ENCODE measurements at regions not wholly inside any gene's neighbourhood (a gene's known extent, or its start where the extent isn't known, plus 50 kb on each side); places are given as distances from the start of the nearest gene placed in this dataset.
"Not testable (repeated sequence)": the region's sequence is repeated elsewhere in the genome, so short reads cannot be mapped to it uniquely, and the experiment has no call there.

- TF ChIP-seq, protein P1, sequence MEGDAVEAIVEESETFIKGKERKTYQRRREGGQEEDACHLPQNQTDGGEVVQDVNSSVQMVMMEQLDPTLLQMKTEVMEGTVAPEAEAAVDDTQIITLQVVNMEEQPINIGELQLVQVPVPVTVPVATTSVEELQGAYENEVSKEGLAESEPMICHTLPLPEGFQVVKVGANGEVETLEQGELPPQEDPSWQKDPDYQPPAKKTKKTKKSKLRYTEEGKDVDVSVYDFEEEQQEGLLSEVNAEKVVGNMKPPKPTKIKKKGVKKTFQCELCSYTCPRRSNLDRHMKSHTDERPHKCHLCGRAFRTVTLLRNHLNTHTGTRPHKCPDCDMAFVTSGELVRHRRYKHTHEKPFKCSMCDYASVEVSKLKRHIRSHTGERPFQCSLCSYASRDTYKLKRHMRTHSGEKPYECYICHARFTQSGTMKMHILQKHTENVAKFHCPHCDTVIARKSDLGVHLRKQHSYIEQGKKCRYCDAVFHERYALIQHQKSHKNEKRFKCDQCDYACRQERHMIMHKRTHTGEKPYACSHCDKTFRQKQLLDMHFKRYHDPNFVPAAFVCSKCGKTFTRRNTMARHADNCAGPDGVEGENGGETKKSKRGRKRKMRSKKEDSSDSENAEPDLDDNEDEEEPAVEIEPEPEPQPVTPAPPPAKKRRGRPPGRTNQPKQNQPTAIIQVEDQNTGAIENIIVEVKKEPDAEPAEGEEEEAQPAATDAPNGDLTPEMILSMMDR (IDR thresholded peaks at IDR 0.05): no peak
- Mint-ChIP-seq H3K9me3 (peaks cover 11% of the 10 kb centered on the region), H3K4me3 (no peak overlapping the region), H3K36me3 (ENCODE audit: low read depth) (no peaks in the 10 kb centered on the region), H3K27me3 (no peaks in the 10 kb centered on the region), H3K4me1 (ENCODE audit: low read depth) (no peaks in the 10 kb centered on the region), H3K27ac (no peak overlapping the region)
- DNase-seq: no peak
- ChIA-PET CTCF (no interaction called here), POLR2A (no interaction called here)
- intact Hi-C loops (cut with micrococcal nuclease): no loop called here
- no peak for ATAC-seq
These were observed 156.1 kb upstream of the IRS4 start for GRCh38 chrX:108892501-108892900.

DNA sequence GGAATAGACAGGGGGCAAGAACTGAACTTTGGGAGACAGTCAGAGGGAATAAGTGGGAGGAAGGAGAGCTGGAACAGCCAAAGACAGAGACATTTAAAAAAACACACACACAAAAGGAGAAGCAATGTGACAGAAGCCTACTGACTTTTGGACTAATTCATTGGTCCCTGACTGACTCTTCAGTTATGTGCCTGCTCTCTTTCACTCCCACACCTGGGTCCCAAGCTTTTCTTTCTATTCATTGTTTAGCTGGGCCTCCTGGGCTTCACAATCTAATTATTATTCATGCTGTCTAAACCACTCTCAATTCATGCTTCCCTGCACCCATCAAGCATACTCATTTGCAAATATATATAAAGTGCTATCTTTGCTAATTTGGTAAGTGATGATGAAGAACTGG, 139.2 kb upstream of the IRS4 start:
- H3K27me3 Mint-ChIP-seq: no peaks in the 10 kb centered on the region
- peaks cover 6% of the 10 kb centered on the region for H3K9me3 Mint-ChIP-seq
- DNase-seq (no peak), ATAC-seq (no peak)
- CTCF ChIA-PET: no interaction called here
- intact Hi-C loops (cut with micrococcal nuclease): no loop called here
- H3K27ac Mint-ChIP-seq: no peak overlapping the region
- TF ChIP-seq, protein P1 (IDR thresholded peaks at IDR 0.05): no peak
- H3K4me1 Mint-ChIP-seq (ENCODE audit: low read depth): no peaks in the 10 kb centered on the region
- H3K36me3 Mint-ChIP-seq (ENCODE audit: low read depth): no peaks in the 10 kb centered on the region
- H3K4me3 Mint-ChIP-seq: no peak overlapping the region
- POLR2A ChIA-PET: no interaction called here

DNA sequence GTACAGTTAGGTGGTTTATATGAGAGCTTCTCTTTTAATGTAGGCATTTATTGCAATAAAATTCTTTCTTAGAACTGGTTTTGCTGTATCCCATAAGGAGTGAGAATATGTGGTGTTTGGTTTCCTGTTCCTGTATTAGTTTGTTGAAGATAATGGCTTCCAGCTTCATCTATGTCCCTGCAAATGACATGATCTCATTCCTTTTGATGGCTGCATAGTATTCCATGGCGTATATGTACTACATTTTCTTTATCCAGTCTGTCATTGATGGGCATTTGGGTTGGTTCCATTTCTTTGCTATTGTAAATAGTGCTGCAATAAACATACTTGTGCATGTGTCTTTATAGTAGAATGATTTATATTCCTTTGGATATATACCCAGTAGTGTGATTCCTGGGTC, 106.7 kb upstream of the IRS4 start:
- H3K27ac Mint-ChIP-seq; POLR2A ChIA-PET; H3K27me3 Mint-ChIP-seq; intact Hi-C loops (cut with micrococcal nuclease); H3K4me1 Mint-ChIP-seq (ENCODE audit: low read depth); DNase-seq; ATAC-seq; H3K36me3 Mint-ChIP-seq (ENCODE audit: low read depth); H3K4me3 Mint-ChIP-seq; H3K9me3 Mint-ChIP-seq; CTCF ChIA-PET: not testable (repeated sequence)

DNA sequence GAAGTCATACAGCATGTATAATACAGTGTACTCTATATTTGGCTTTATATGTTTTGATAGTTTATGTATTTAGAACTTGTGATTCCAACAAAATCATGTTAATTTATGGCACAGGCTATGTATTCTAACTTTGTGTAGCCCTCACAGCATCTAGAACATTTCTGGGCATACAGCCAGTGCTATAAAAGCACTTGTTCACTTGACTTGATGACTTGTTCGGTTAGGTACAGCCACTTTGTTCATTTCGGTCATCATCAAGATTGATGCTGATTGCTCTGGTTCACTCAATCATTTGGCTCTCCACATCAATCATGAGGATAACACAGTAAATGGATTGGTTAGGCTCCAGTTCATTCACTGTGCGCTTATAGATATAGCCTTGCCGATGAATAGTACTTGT, 97.6 kb upstream of the IRS4 start:
- Mint-ChIP-seq H3K4me3 (no peak overlapping the region), H3K27ac (no peak overlapping the region), H3K27me3 (no peaks in the 10 kb centered on the region), H3K4me1 (ENCODE audit: low read depth) (no peaks in the 10 kb centered on the region), H3K36me3 (ENCODE audit: low read depth) (no peaks in the 10 kb centered on the region), H3K9me3 (peaks cover 1% of the 10 kb centered on the region)
- TF ChIP-seq, protein P1 (IDR thresholded peaks at IDR 0.05): no peak
- CTCF ChIA-PET: no interaction called here
- POLR2A ChIA-PET: no interaction called here
- intact Hi-C loops (cut with micrococcal nuclease): no loop called here
- DNase-seq (no peak), ATAC-seq (no peak)

- Mint-ChIP-seq H3K9me3 (peaks cover 5% of the 10 kb centered on the region), H3K4me3 (no peak overlapping the region), H3K36me3 (ENCODE audit: low read depth) (no peaks in the 10 kb centered on the region), H3K4me1 (ENCODE audit: low read depth) (no peaks in the 10 kb centered on the region), H3K27me3 (no peaks in the 10 kb centered on the region), H3K27ac (no peak overlapping the region)
- intact Hi-C loops (cut with micrococcal nuclease): no loop called here
- TF ChIP-seq, protein P1 (IDR thresholded peaks at IDR 0.05): no peak
- ChIA-PET CTCF (no interaction called here), POLR2A (no interaction called here)
- DNase-seq (no peak), ATAC-seq (no peak)
These were observed 75.5 kb upstream of the IRS4 start for GRCh38 chrX:108811891-108812290.

GRCh38 chrX:108795240-108795639, 58.9 kb upstream of the IRS4 start:
- Mint-ChIP-seq H3K27ac (no peak overlapping the region), H3K4me1 (ENCODE audit: low read depth) (no peaks in the 10 kb centered on the region), H3K9me3 (no peaks in the 10 kb centered on the region), H3K27me3 (no peaks in the 10 kb centered on the region), H3K36me3 (ENCODE audit: low read depth) (no peaks in the 10 kb centered on the region), H3K4me3 (no peak overlapping the region)
- CTCF ChIA-PET: no interaction called here
- intact Hi-C loops (cut with micrococcal nuclease): no loop called here
- DNase-seq (no peak), ATAC-seq (no peak)
- TF ChIP-seq, protein P1 (IDR thresholded peaks at IDR 0.05): no peak
- POLR2A ChIA-PET: no interaction called here
